Left lung (tissue), 4 donors: ENCODE measurements at regions not wholly inside any gene's neighbourhood (a gene's known extent, or its start where the extent isn't known, plus 50 kb on each side); places are given as distances from the start of the nearest gene placed in this dataset.

Source experiments
- ATAC-seq: fragments of 200-7000 bp; cut with Tn5 transposase; one replicate; pipeline ENCODE4 v1.9.1; 2020; ENCODE audit warnings: moderate library complexity
- DNase-seq, 4 donors: peaks; one replicate each; pipeline ENCODE4 v3.0.0-alpha.2; 2013 to 2020
- H3K27ac ChIP-seq, 2 donors: fragments of 200-600 bp; sonication (generic) in 1 of 2; one replicate each; pipeline versions ENCODE4 v1.5.0 to v1.8.0; 2020 to 2021
- H3K27me3 ChIP-seq, 2 donors: fragments of 200-600 bp; sonication (generic) in 1 of 2; one replicate each; pipeline versions ENCODE4 v1.5.0 to v1.8.0; 2020 to 2021
- H3K36me3 ChIP-seq, 2 donors: fragments of 200-600 bp; sonication (generic) in 1 of 2; one replicate each; pipeline versions ENCODE4 v1.5.0 to v1.8.0; 2020 to 2021
- H3K4me1 ChIP-seq, 2 donors: fragments of 200-600 bp; one replicate each; pipeline ENCODE4 v1.8.0; 2021
- H3K4me3 ChIP-seq, 2 donors: fragments of 200-600 bp; sonication (generic) in 1 of 2; one replicate each; pipeline versions ENCODE4 v1.5.0 to v1.8.0; 2020 to 2021; ENCODE audit warnings: mild to moderate bottlenecking in 1 of 2
- H3K9me3 ChIP-seq, 2 donors: fragments of 200-600 bp; sonication (generic) in 1 of 2; one replicate each; pipeline versions ENCODE4 v1.5.0 to v1.8.0; 2020 to 2021
- intact Hi-C, 2 donors: fragments of 100-400 bp; cut with DNase I; formaldehyde crosslinking; loops; one replicate each; pipeline versions ENCODE4 v1.11.2 to v1.14.2; 2022
- TF ChIP-seq, protein P1 (sequence below), 2 donors: fragments of 200-600 bp; sonication (generic) in 1 of 2; IDR thresholded peaks; one replicate each; pipeline versions ENCODE4 v1.5.0 to v1.8.0; 2021; ENCODE audit warnings: antibody characterized with exemption in 2 of 2
- donor health status: DM: no; HTN: yes; CAD: no.
- donor health status: DM: no; HTN: no; CAD: no.

DNA sequence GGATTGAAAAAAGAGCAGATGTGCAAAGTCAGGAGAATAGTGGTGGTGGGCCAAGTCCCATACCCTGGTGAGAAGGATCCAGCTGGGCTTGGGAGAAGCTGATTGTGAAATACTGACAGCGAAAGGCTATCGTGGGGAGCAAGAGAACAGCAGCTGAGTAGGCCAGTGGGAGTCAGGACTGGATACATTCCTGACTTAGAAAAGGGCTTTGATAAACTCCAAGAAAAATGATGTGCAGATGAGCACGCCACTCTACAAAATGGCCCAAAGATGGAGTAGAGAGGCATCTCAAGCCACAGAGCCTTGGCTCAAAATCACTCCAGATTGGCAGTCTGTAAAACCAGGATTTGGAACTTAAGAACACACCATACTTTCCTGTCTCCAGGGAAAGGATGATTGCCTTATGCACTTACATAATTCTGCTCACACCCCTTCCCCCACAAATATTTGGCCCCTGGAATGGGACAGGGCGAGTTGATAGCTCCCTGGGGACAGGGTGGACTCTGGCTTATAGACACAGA lies 578.7 kb downstream of the MAFB start:
- ATAC-seq = no peak
- intact Hi-C loops = no loop called here
- Histone ChIP-seq H3K4me1 (no peaks in the 10 kb centered on the region), H3K9me3 (no peaks in the 10 kb centered on the region), H3K4me3 (no peak overlapping the region), H3K27me3 (no peaks in the 10 kb centered on the region), H3K36me3 (no peaks in the 10 kb centered on the region), H3K27ac (no peak overlapping the region)
- DNase-seq = peak in 2 of 4 donors; percentile 36 to 60
- TF ChIP-seq, protein P1, sequence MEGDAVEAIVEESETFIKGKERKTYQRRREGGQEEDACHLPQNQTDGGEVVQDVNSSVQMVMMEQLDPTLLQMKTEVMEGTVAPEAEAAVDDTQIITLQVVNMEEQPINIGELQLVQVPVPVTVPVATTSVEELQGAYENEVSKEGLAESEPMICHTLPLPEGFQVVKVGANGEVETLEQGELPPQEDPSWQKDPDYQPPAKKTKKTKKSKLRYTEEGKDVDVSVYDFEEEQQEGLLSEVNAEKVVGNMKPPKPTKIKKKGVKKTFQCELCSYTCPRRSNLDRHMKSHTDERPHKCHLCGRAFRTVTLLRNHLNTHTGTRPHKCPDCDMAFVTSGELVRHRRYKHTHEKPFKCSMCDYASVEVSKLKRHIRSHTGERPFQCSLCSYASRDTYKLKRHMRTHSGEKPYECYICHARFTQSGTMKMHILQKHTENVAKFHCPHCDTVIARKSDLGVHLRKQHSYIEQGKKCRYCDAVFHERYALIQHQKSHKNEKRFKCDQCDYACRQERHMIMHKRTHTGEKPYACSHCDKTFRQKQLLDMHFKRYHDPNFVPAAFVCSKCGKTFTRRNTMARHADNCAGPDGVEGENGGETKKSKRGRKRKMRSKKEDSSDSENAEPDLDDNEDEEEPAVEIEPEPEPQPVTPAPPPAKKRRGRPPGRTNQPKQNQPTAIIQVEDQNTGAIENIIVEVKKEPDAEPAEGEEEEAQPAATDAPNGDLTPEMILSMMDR (IDR thresholded peaks at IDR 0.05) = no peak

- intact Hi-C loops = no loop called here
- Histone ChIP-seq H3K4me1 (no peaks in the 10 kb centered on the region), H3K9me3 (no peaks in the 10 kb centered on the region), H3K27ac (no peak overlapping the region), H3K4me3 (no peak overlapping the region), H3K27me3 (no peaks in the 10 kb centered on the region), H3K36me3 (no peaks in the 10 kb centered on the region)
- no peak for DNase-seq
- TF ChIP-seq, protein P1 (IDR thresholded peaks at IDR 0.05) = no peak
- no peak for ATAC-seq
Measured at GRCh38 chr20:40109136-40109535, 579.9 kb downstream of the MAFB start.

DNA sequence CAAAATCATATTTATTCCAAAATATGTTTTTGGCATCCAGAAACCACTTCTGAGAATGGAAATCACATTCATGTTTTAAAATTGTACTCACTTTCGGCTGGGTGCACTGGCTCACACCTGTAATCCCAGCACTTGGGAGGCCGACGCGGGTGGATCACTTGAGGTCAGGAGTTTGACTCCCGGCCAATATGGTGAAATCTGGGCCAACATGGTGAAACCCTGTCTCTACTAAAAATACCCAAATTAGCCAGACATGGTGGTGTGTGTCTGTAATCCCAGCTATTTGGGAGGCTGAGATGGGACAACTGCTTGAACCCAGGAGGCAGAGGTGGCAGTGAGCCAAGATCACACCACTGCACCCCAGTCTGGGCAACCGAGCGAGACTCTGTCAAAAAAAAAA lies 580.7 kb downstream of the MAFB start:
- no peak overlapping the region for H3K4me3 ChIP-seq
- DNase-seq = no peak
- H3K36me3 ChIP-seq = no peaks in the 10 kb centered on the region
- H3K27ac ChIP-seq = no peak overlapping the region
- no peaks in the 10 kb centered on the region for H3K4me1 ChIP-seq
- H3K27me3 ChIP-seq = no peaks in the 10 kb centered on the region
- intact Hi-C loops = no loop called here
- TF ChIP-seq, protein P1 (IDR thresholded peaks at IDR 0.05) = no peak
- H3K9me3 ChIP-seq = no peaks in the 10 kb centered on the region
- ATAC-seq = no peak

GRCh38 chr20:40104959-40105358 lies 584.1 kb downstream of the MAFB start:
- no peak overlapping the region for H3K27ac ChIP-seq
- H3K4me3 ChIP-seq = no peak overlapping the region
- TF ChIP-seq, protein P1 (IDR thresholded peaks at IDR 0.05) = no peak
- H3K4me1 ChIP-seq = no peaks in the 10 kb centered on the region
- ATAC-seq = no peak
- H3K9me3 ChIP-seq = no peaks in the 10 kb centered on the region
- no peaks in the 10 kb centered on the region for H3K36me3 ChIP-seq
- no peaks in the 10 kb centered on the region for H3K27me3 ChIP-seq
- intact Hi-C loops = no loop called here
- DNase-seq = no peak

DNA sequence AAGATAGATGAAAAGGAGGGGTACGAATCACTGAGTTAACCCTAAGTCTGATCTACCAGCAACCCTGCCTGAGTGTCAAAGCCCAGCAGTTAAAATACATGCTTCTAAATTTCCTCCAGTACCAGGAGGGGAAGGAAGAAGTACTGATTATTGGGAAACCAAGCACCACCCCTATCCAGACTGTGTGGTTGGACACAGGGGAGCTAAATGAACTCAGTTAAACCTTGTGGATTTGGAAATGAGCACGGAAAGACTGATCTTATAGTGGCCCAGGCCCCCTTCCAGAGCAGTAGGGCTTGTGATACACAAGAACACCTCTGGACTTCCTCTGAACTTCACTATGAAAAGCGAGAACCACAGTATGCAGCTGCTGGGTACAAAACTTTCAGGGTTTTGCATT lies 585.6 kb downstream of the MAFB start:
- Histone ChIP-seq H3K9me3 (no peaks in the 10 kb centered on the region), H3K27ac (no peak overlapping the region), H3K36me3 (no peaks in the 10 kb centered on the region), H3K4me1 (no peaks in the 10 kb centered on the region), H3K4me3 (no peak overlapping the region), H3K27me3 (no peaks in the 10 kb centered on the region)
- intact Hi-C loops = no loop called here
- DNase-seq (no peak), ATAC-seq (no peak)
- TF ChIP-seq, protein P1 (IDR thresholded peaks at IDR 0.05) = no peak
